ENCODE measurements at regions not wholly inside any gene's neighbourhood (a gene's known extent, or its start where the extent isn't known, plus 50 kb on each side); places are given as distances from the start of the nearest gene placed in this dataset.

GRCh38 chr6:51559059-51559458 is 528.4 kb downstream of the PKHD1 start:
- no peaks in the 10 kb centered on the region for H3K36me3 ChIP-seq (ENCODE audit: insufficient read depth, low read length)
- H2AFZ ChIP-seq (ENCODE audit: low read depth, low read length), result no peak overlapping the region
- no peaks in the 10 kb centered on the region for H3K9me3 ChIP-seq (ENCODE audit: low read length)
- H3K9ac ChIP-seq (ENCODE audit: low read length), result no peak overlapping the region
- H3F3A ChIP-seq (ENCODE audit: insufficient read depth, low read length, poor library complexity, severe bottlenecking), result no peaks in the 10 kb centered on the region
- H4K20me1 ChIP-seq (ENCODE audit: insufficient read depth), result no peaks in the 10 kb centered on the region
- H3K27me3 ChIP-seq (ENCODE audit: insufficient read depth, low read depth, low read length), result peaks cover 46% of the 10 kb centered on the region
- H3K4me2 ChIP-seq (ENCODE audit: low read length), result no peak overlapping the region
- H3K27ac ChIP-seq (ENCODE audit: low read length), result no peak overlapping the region
- H3K9me2 ChIP-seq (ENCODE audit: insufficient read depth, low read length), result no peaks in the 10 kb centered on the region
- H3K4me3 ChIP-seq (ENCODE audit: low read length), result no peak overlapping the region
- no peaks in the 10 kb centered on the region for H3K79me2 ChIP-seq (replicated peaks; ENCODE audit: insufficient read depth, low read length)
- no peak for TF ChIP-seq REST (IDR thresholded peaks at IDR 0.05; ENCODE audit: borderline replicate concordance)
- no peak for TF ChIP-seq RAD21 (conservative IDR thresholded peaks at IDR 0.05)
- no peak for TF ChIP-seq SMC3 (conservative IDR thresholded peaks at IDR 0.05; ENCODE audit: poor library complexity)
- no peak for TF ChIP-seq EZH2 (IDR thresholded peaks at IDR 0.05; ENCODE audit: borderline replicate concordance, insufficient read depth, low read length, poor library complexity, severe bottlenecking)
- no peak for TF ChIP-seq POLR2AphosphoS5 (IDR thresholded peaks at IDR 0.05)
- no peak for TF ChIP-seq TAF1 (IDR thresholded peaks at IDR 0.05; ENCODE audit: low read depth)

DNA sequence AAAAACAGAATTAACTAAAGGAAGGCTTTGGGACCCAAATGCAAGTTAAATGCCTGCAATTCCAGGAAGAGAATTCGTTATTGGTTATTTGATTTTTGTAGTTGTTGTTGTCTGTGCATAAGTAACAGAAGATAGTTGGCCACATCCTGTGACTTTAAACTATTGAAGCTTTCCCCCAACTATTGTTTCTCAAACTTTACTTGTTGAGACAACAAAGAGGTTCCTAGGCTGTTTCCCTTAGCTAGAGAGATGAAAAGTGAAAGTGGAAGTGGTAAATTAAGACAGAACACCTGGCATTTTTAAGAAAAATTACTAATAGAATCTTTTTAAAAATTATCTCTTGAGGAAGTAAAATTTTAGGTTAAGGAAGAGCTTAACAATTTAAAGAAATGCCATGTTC is 525.2 kb downstream of the PKHD1 start:
- H3K9ac ChIP-seq (ENCODE audit: low read length), result no peak overlapping the region
- H3K4me3 ChIP-seq (ENCODE audit: low read length), result no peak overlapping the region
- no peak overlapping the region for H2AFZ ChIP-seq (ENCODE audit: low read depth, low read length)
- peaks cover 19% of the 10 kb centered on the region for H3K27me3 ChIP-seq (ENCODE audit: insufficient read depth, low read depth, low read length)
- H3K9me3 ChIP-seq (ENCODE audit: low read length), result no peaks in the 10 kb centered on the region
- H3K4me2 ChIP-seq (ENCODE audit: low read length), result no peak overlapping the region
- no peaks in the 10 kb centered on the region for H3K9me2 ChIP-seq (ENCODE audit: insufficient read depth, low read length)
- TF ChIP-seq, protein P1, sequence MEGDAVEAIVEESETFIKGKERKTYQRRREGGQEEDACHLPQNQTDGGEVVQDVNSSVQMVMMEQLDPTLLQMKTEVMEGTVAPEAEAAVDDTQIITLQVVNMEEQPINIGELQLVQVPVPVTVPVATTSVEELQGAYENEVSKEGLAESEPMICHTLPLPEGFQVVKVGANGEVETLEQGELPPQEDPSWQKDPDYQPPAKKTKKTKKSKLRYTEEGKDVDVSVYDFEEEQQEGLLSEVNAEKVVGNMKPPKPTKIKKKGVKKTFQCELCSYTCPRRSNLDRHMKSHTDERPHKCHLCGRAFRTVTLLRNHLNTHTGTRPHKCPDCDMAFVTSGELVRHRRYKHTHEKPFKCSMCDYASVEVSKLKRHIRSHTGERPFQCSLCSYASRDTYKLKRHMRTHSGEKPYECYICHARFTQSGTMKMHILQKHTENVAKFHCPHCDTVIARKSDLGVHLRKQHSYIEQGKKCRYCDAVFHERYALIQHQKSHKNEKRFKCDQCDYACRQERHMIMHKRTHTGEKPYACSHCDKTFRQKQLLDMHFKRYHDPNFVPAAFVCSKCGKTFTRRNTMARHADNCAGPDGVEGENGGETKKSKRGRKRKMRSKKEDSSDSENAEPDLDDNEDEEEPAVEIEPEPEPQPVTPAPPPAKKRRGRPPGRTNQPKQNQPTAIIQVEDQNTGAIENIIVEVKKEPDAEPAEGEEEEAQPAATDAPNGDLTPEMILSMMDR (IDR thresholded peaks at IDR 0.05; ENCODE audit: poor library complexity, severe bottlenecking), result no peak
- no peak for TF ChIP-seq MXI1 (conservative IDR thresholded peaks at IDR 0.05; ENCODE audit: poor library complexity, severe bottlenecking)
- no peak for TF ChIP-seq RAD21 (conservative IDR thresholded peaks at IDR 0.05)
- TF ChIP-seq EP300 (conservative IDR thresholded peaks at IDR 0.05; ENCODE audit: poor library complexity, severe bottlenecking), result no peak
- no peak for TF ChIP-seq REST (IDR thresholded peaks at IDR 0.05; ENCODE audit: borderline replicate concordance)
- no peak for TF ChIP-seq TAF1 (IDR thresholded peaks at IDR 0.05; ENCODE audit: low read depth)
- no peak for TF ChIP-seq POLR2AphosphoS5 (IDR thresholded peaks at IDR 0.05)
- TF ChIP-seq SMC3 (conservative IDR thresholded peaks at IDR 0.05; ENCODE audit: poor library complexity), result no peak
- no peak for TF ChIP-seq EZH2 (IDR thresholded peaks at IDR 0.05; ENCODE audit: borderline replicate concordance, insufficient read depth, low read length, poor library complexity, severe bottlenecking)
- H4K20me1 ChIP-seq (ENCODE audit: insufficient read depth), result no peaks in the 10 kb centered on the region
- no peaks in the 10 kb centered on the region for H3K36me3 ChIP-seq (ENCODE audit: insufficient read depth, low read length)
- H3F3A ChIP-seq (ENCODE audit: insufficient read depth, low read length, poor library complexity, severe bottlenecking), result no peaks in the 10 kb centered on the region
- no peak overlapping the region for H3K27ac ChIP-seq (ENCODE audit: low read length)
- no peaks in the 10 kb centered on the region for H3K79me2 ChIP-seq (replicated peaks; ENCODE audit: insufficient read depth, low read length)

Small RNA genes in the stretch of these regions (small RNA-seq; reads per million reads assigned to genes)
- gene RF00572, result 0.07 to 0.10 (median 0.08) reads per million in 3 experiments

All from neural cell (in vitro differentiated cells).